Neural cell (in vitro differentiated cells): ENCODE measurements at regions not wholly inside any gene's neighbourhood (a gene's known extent, or its start where the extent isn't known, plus 50 kb on each side); places are given as distances from the start of the nearest gene placed in this dataset.

Experiments used
- H2AFZ ChIP-seq: fragments of 200-600, 300-800 bp; sonication (generic), shearing (Covaris generic); 2 replicates; pipeline ENCODE4 v1.6.0; 2014; ENCODE audit warnings: low read depth, mild to moderate bottlenecking, antibody characterized with exemption, low read length, moderate library complexity
- H3F3A ChIP-seq: fragments of 200-600 bp; shearing (Covaris generic); 2 replicates; pipeline ENCODE4 v1.6.1; 2016; ENCODE audit warnings: mild to moderate bottlenecking, moderate library complexity, mixed read lengths, antibody characterized with exemption, low read length; ENCODE audit not compliant: insufficient read depth, poor library complexity, severe bottlenecking
- H3K27ac ChIP-seq: fragments of 200-600, 300-800 bp; sonication (generic), shearing (Covaris generic); 2 replicates; pipeline ENCODE4 v1.5.1; 2014; ENCODE audit warnings: mild to moderate bottlenecking, low read length, moderate library complexity
- H3K27me3 ChIP-seq: fragments of 300-800, 200-600 bp; sonication (generic), shearing (Covaris generic); 2 replicates; pipeline ENCODE4 v1.6.0; 2014; ENCODE audit warnings: mild to moderate bottlenecking, low read depth, low read length, moderate library complexity; ENCODE audit not compliant: insufficient read depth
- H3K36me3 ChIP-seq: fragments of 300-800, 200-600 bp; sonication (generic), shearing (Covaris generic); 2 replicates; pipeline ENCODE4 v1.5.1; 2014; ENCODE audit warnings: mild to moderate bottlenecking, antibody characterized with exemption, low read length, moderate library complexity; ENCODE audit not compliant: insufficient read depth
- H3K4me2 ChIP-seq: fragments of 300-800, 200-600 bp; sonication (generic), shearing (Covaris generic); 2 replicates; pipeline ENCODE4 v1.6.0; 2014; ENCODE audit warnings: mild to moderate bottlenecking, low read length
- H3K4me3 ChIP-seq: fragments of 300-800, 200-600 bp; sonication (generic), shearing (Covaris generic); 2 replicates; pipeline ENCODE4 v1.5.1; 2014; ENCODE audit warnings: mild to moderate bottlenecking, low read length, moderate library complexity
- H3K79me2 ChIP-seq: fragments of 200-600 bp; shearing (Covaris generic); replicated peaks from 2 replicates; pipeline ENCODE4 v1.6.0; 2014; ENCODE audit warnings: mild to moderate bottlenecking, low read length, moderate library complexity; ENCODE audit not compliant: insufficient read depth
- H3K9ac ChIP-seq: fragments of 300-800, 200-600 bp; sonication (generic), shearing (Covaris generic); 2 replicates; pipeline ENCODE4 v1.6.1; 2016; ENCODE audit warnings: mild to moderate bottlenecking, low read length, mixed read lengths
- H3K9me2 ChIP-seq: fragments of 200-600 bp; shearing (Covaris generic); 2 replicates; pipeline ENCODE4 v1.6.1; 2016; ENCODE audit warnings: mild to moderate bottlenecking, low read length, mixed read lengths; ENCODE audit not compliant: insufficient read depth
- H3K9me3 ChIP-seq: fragments of 200-600, 300-800 bp; sonication (generic), shearing (Covaris generic); 2 replicates; pipeline ENCODE4 v1.6.1; 2016; ENCODE audit warnings: mild to moderate bottlenecking, mixed run types, low read length, moderate library complexity, mixed read lengths
- H4K20me1 ChIP-seq: fragments of 200-600 bp; shearing (Covaris generic); 2 replicates; pipeline ENCODE4 v1.6.1; 2016; ENCODE audit warnings: mild to moderate bottlenecking, mixed run types; ENCODE audit not compliant: insufficient read depth
- EP300 ChIP-seq: fragments of 450-650 bp; conservative IDR thresholded peaks from 2 replicates; pipeline ENCODE4 v1.6.1; 2014; ENCODE audit warnings: antibody characterized with exemption, mild to moderate bottlenecking, moderate library complexity; ENCODE audit not compliant: poor library complexity, severe bottlenecking
- EZH2 ChIP-seq: fragments of 200-600, 300-800 bp; shearing (Covaris generic), sonication (generic); IDR thresholded peaks from 2 replicates; pipeline ENCODE4 v1.6.1; 2014; ENCODE audit warnings: antibody characterized with exemption, low read length, borderline replicate concordance, mild to moderate bottlenecking; ENCODE audit not compliant: insufficient read depth, poor library complexity, severe bottlenecking
- MXI1 ChIP-seq: fragments of 450-650 bp; conservative IDR thresholded peaks from 2 replicates; pipeline ENCODE4 v1.6.1; 2014; ENCODE audit warnings: antibody characterized with exemption, mild to moderate bottlenecking; ENCODE audit not compliant: poor library complexity, severe bottlenecking
- POLR2AphosphoS5 ChIP-seq: IDR thresholded peaks from 2 replicates; pipeline ENCODE4 v1.6.1; 2012
- RAD21 ChIP-seq: fragments of 450-650 bp; conservative IDR thresholded peaks from 2 replicates; pipeline ENCODE4 v1.6.1; 2014; ENCODE audit warnings: antibody characterized with exemption, mild to moderate bottlenecking, moderate library complexity
- SMC3 ChIP-seq: fragments of 450-650 bp; conservative IDR thresholded peaks from 2 replicates; pipeline ENCODE4 v1.6.1; 2014; ENCODE audit warnings: antibody characterized with exemption, mild to moderate bottlenecking, moderate library complexity; ENCODE audit not compliant: poor library complexity
- TAF1 ChIP-seq: IDR thresholded peaks from 2 replicates; pipeline ENCODE4 v1.6.1; 2012; ENCODE audit warnings: low read depth
- TF ChIP-seq, protein P1 (sequence below): fragments of 450-650 bp; IDR thresholded peaks from 2 replicates; pipeline ENCODE4 v1.5.1; 2014; ENCODE audit warnings: antibody characterized with exemption, mild to moderate bottlenecking, moderate library complexity; ENCODE audit not compliant: poor library complexity, severe bottlenecking
- TF ChIP-seq, protein P2 (sequence below): IDR thresholded peaks from 2 replicates; pipeline ENCODE4 v1.6.1; 2012; ENCODE audit warnings: borderline replicate concordance

DNA sequence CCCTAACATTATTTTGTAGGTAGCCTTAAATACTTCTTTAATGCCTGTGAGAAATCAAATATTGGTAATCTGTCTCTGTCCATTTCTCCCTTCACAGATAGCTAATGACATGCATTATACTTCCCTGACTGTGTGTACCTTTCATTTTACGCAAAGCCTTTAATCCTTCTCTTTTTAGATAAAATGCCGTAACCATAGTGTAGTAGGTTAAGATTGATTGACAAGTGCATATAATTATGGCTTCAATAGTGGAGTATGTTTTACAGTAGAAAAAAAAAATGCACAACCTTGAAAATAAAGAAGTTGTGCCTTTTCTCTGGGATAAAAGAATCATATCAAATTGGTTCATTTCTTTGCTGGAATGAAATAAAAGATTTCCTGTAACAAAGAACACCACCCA is 559.6 kb upstream of the GRAMD2B start:
- TF ChIP-seq TAF1 (no peak), SMC3 (peak; percentile 19), POLR2AphosphoS5 (peak; percentile 18), EZH2 (no peak), MXI1 (no peak), RAD21 (no peak), EP300 (peak; percentile 70)
- TF ChIP-seq, protein P1, sequence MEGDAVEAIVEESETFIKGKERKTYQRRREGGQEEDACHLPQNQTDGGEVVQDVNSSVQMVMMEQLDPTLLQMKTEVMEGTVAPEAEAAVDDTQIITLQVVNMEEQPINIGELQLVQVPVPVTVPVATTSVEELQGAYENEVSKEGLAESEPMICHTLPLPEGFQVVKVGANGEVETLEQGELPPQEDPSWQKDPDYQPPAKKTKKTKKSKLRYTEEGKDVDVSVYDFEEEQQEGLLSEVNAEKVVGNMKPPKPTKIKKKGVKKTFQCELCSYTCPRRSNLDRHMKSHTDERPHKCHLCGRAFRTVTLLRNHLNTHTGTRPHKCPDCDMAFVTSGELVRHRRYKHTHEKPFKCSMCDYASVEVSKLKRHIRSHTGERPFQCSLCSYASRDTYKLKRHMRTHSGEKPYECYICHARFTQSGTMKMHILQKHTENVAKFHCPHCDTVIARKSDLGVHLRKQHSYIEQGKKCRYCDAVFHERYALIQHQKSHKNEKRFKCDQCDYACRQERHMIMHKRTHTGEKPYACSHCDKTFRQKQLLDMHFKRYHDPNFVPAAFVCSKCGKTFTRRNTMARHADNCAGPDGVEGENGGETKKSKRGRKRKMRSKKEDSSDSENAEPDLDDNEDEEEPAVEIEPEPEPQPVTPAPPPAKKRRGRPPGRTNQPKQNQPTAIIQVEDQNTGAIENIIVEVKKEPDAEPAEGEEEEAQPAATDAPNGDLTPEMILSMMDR: no peak
- TF ChIP-seq, protein P2, sequence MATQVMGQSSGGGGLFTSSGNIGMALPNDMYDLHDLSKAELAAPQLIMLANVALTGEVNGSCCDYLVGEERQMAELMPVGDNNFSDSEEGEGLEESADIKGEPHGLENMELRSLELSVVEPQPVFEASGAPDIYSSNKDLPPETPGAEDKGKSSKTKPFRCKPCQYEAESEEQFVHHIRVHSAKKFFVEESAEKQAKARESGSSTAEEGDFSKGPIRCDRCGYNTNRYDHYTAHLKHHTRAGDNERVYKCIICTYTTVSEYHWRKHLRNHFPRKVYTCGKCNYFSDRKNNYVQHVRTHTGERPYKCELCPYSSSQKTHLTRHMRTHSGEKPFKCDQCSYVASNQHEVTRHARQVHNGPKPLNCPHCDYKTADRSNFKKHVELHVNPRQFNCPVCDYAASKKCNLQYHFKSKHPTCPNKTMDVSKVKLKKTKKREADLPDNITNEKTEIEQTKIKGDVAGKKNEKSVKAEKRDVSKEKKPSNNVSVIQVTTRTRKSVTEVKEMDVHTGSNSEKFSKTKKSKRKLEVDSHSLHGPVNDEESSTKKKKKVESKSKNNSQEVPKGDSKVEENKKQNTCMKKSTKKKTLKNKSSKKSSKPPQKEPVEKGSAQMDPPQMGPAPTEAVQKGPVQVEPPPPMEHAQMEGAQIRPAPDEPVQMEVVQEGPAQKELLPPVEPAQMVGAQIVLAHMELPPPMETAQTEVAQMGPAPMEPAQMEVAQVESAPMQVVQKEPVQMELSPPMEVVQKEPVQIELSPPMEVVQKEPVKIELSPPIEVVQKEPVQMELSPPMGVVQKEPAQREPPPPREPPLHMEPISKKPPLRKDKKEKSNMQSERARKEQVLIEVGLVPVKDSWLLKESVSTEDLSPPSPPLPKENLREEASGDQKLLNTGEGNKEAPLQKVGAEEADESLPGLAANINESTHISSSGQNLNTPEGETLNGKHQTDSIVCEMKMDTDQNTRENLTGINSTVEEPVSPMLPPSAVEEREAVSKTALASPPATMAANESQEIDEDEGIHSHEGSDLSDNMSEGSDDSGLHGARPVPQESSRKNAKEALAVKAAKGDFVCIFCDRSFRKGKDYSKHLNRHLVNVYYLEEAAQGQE: no peak
- Histone ChIP-seq H3K79me2 (no peaks in the 10 kb centered on the region), H3K4me3 (peak overlapping the region; percentile 23)

DNA sequence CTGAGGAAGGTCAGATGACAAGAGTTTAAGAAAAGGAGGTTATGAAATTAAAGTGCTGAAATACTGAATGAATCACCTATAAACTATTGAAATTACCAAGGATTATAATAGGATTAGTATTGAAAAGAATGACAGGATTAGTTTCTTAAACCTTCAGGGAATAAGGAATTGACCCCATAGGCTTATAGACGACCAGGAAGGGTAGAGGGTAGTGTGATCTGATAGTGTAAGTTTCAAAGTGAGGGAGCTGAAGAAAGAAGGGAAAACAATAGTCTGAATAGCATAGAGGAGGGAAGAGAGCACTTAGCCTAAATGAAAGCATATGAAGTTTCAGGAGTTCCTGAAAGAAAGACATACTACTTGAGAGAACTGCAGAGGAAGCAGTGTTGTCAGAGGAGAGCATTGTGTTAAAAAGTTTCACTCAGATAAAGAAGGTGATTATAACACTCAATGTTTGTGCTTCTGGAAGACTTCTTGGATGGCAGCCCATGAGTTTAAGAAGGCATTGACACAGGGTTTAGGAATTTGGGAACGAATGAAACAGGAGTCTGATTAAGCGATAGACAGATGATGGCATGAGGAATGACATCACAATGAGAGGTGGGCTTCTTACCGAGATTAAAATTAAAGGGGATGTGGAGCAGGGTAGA is 557.9 kb upstream of the GRAMD2B start:
- Histone ChIP-seq H3F3A (peaks cover 7% of the 10 kb centered on the region), H3K9me3 (no peaks in the 10 kb centered on the region), H3K36me3 (no peaks in the 10 kb centered on the region), H3K79me2 (no peaks in the 10 kb centered on the region), H3K27me3 (no peaks in the 10 kb centered on the region), H3K27ac (no peak overlapping the region), H3K4me2 (no peak overlapping the region), H3K9ac (no peak overlapping the region), H3K4me3 (no peak overlapping the region), H3K9me2 (no peaks in the 10 kb centered on the region), H2AFZ (no peak overlapping the region), H4K20me1 (no peaks in the 10 kb centered on the region)
- TF ChIP-seq POLR2AphosphoS5 (no peak), MXI1 (no peak), EP300 (no peak), EZH2 (no peak)
- TF ChIP-seq, protein P1: no peak

More for the DNA sequence above, 559.6 kb upstream of the GRAMD2B start:
- H3K27ac ChIP-seq: peak overlapping the region; percentile 77
- H3K27me3 ChIP-seq: no peaks in the 10 kb centered on the region
- peak overlapping the region; percentile 36 for H3K4me2 ChIP-seq
- no peak overlapping the region for H2AFZ ChIP-seq
- H3K9me3 ChIP-seq: no peaks in the 10 kb centered on the region
- peak overlapping the region; percentile 35 for H3K9ac ChIP-seq
- no peaks in the 10 kb centered on the region for H3K36me3 ChIP-seq
- no peaks in the 10 kb centered on the region for H3K9me2 ChIP-seq
- peaks cover 7% of the 10 kb centered on the region for H3F3A ChIP-seq
- no peaks in the 10 kb centered on the region for H4K20me1 ChIP-seq
